ENCODE measurements at regions not wholly inside any gene's neighbourhood (a gene's known extent, or its start where the extent isn't known, plus 50 kb on each side); places are given as distances from the start of the nearest gene placed in this dataset.

DNA sequence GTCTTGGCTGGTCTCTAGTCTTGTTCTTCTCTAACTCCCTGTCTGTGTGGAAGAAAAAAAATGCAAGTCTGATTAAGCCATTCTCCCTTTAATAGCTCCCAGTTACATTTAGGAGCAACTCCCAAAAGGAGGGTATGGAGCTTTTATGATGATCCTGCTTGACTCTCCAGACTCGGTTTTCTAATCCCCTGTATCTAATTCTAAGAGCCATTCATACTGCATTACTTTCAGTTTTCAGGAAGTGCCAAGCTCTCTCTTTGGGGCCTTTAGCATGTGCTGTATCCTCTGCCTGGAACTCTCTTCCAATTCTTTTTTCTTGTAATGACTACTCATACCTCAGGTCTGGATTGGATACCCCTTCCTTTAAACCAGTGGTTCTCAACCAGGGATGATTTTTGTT, 219.7 kb upstream of the SPRED2 start:
- Histone ChIP-seq H3K4me3 (replicated peaks; ENCODE audit: insufficient read depth, low read length) (no peak overlapping the region), H3K27ac (replicated peaks) (no peak overlapping the region), H3K27me3 (ENCODE audit: insufficient read depth, poor library complexity, severe bottlenecking) (peaks cover 3% of the 10 kb centered on the region)
- TF ChIP-seq GABPA (IDR thresholded peaks at IDR 0.05; ENCODE audit: low read depth) = no peak
- TF ChIP-seq POLR2AphosphoS5 (IDR thresholded peaks at IDR 0.05; ENCODE audit: low read depth) = no peak
- TF ChIP-seq, protein P1, sequence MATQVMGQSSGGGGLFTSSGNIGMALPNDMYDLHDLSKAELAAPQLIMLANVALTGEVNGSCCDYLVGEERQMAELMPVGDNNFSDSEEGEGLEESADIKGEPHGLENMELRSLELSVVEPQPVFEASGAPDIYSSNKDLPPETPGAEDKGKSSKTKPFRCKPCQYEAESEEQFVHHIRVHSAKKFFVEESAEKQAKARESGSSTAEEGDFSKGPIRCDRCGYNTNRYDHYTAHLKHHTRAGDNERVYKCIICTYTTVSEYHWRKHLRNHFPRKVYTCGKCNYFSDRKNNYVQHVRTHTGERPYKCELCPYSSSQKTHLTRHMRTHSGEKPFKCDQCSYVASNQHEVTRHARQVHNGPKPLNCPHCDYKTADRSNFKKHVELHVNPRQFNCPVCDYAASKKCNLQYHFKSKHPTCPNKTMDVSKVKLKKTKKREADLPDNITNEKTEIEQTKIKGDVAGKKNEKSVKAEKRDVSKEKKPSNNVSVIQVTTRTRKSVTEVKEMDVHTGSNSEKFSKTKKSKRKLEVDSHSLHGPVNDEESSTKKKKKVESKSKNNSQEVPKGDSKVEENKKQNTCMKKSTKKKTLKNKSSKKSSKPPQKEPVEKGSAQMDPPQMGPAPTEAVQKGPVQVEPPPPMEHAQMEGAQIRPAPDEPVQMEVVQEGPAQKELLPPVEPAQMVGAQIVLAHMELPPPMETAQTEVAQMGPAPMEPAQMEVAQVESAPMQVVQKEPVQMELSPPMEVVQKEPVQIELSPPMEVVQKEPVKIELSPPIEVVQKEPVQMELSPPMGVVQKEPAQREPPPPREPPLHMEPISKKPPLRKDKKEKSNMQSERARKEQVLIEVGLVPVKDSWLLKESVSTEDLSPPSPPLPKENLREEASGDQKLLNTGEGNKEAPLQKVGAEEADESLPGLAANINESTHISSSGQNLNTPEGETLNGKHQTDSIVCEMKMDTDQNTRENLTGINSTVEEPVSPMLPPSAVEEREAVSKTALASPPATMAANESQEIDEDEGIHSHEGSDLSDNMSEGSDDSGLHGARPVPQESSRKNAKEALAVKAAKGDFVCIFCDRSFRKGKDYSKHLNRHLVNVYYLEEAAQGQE (IDR thresholded peaks at IDR 0.05; ENCODE audit: insufficient replicate concordance, low read depth) = no peak
- no peak for TF ChIP-seq SPI1 (IDR thresholded peaks at IDR 0.05; ENCODE audit: borderline replicate concordance, low read depth)
- TF ChIP-seq, protein P2, sequence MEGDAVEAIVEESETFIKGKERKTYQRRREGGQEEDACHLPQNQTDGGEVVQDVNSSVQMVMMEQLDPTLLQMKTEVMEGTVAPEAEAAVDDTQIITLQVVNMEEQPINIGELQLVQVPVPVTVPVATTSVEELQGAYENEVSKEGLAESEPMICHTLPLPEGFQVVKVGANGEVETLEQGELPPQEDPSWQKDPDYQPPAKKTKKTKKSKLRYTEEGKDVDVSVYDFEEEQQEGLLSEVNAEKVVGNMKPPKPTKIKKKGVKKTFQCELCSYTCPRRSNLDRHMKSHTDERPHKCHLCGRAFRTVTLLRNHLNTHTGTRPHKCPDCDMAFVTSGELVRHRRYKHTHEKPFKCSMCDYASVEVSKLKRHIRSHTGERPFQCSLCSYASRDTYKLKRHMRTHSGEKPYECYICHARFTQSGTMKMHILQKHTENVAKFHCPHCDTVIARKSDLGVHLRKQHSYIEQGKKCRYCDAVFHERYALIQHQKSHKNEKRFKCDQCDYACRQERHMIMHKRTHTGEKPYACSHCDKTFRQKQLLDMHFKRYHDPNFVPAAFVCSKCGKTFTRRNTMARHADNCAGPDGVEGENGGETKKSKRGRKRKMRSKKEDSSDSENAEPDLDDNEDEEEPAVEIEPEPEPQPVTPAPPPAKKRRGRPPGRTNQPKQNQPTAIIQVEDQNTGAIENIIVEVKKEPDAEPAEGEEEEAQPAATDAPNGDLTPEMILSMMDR (IDR thresholded peaks at IDR 0.05; ENCODE audit: insufficient read depth, low read length) = no peak
- no peak for DNase-seq (ENCODE audit: low read depth in 1 of 2, low spot score in 1 of 2)

DNA sequence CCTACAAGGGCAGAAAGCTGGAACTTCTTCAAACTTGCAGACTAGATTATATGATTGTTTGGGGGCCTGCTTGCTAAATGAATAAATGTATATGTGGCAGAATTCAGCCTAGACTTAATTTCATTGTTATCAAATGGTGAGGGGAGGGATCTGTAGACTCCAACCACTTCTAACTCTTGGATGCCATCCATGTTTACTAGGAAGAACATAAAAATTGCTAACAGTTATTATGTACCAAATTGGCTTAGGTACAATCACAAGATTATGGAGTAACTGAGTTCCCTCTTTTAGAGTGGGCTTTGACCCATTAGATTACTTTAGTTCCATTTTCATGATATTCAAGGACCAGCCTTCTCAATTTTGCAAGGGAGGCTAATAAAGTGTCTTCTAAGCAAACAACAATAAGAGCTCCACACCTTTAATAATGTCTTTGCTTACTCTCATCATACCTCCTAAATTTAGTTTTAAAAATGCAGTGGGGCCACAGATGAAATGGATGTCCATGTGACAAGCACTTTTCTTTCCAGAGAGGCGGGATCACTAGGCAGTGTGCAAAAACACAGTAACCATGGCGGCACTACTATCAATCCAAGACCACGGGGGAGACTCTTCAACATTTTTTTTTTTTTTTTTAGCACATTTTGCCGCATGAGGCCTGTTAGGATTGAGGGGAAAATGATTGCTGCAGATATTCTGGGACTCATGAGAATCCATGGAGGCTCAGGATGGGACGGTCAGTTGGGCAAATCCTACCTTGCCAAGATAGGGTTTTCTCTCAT, 217.6 kb upstream of the SPRED2 start:
- no peak for DNase-seq (ENCODE audit: low read depth in 1 of 2, low spot score in 1 of 2)
- no peak for TF ChIP-seq GABPA (IDR thresholded peaks at IDR 0.05; ENCODE audit: low read depth)
- no peak for TF ChIP-seq POLR2AphosphoS5 (IDR thresholded peaks at IDR 0.05; ENCODE audit: low read depth)
- TF ChIP-seq, protein P2 (IDR thresholded peaks at IDR 0.05; ENCODE audit: insufficient read depth, low read length) = no peak
- TF ChIP-seq SPI1 (IDR thresholded peaks at IDR 0.05; ENCODE audit: borderline replicate concordance, low read depth) = no peak
- TF ChIP-seq, protein P1 (IDR thresholded peaks at IDR 0.05; ENCODE audit: insufficient replicate concordance, low read depth) = no peak
- H3K27ac ChIP-seq (replicated peaks) = no peak overlapping the region

DNA sequence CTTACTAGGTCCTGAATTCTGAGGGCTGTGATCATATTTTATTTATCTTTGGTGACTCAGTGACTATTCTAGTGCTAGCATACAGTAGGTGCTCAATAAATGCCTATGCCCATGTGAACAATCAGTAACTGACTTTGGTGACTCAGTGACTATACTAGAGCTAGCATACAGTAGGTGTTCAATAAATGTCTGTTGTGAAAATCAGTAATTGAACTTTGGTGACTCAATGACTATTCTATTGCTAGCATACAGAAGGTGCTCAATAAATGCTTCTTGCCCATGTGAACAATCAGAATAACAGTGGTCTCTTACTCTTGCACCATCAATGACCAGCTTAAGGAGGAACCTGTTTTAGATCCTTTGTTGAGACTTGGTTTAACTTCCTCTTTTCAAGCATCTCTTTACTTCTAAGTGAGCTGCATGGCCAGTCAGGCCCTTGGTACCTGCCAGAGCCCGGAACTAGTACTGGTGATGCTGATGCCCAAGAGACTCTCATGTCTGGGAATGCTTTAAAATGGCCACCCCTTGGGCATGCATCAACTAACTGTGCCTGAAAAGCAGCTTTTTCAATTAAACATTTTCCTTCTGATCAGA, 214.9 kb upstream of the SPRED2 start:
- H3K27ac ChIP-seq (replicated peaks) = no peak overlapping the region
- no peak overlapping the region for H3K4me3 ChIP-seq (replicated peaks; ENCODE audit: insufficient read depth, low read length)
- TF ChIP-seq, protein P1 (IDR thresholded peaks at IDR 0.05; ENCODE audit: insufficient replicate concordance, low read depth) = no peak
- no peak for TF ChIP-seq GABPA (IDR thresholded peaks at IDR 0.05; ENCODE audit: low read depth)
- no peak for TF ChIP-seq POLR2AphosphoS5 (IDR thresholded peaks at IDR 0.05; ENCODE audit: low read depth)
- TF ChIP-seq SPI1 (IDR thresholded peaks at IDR 0.05; ENCODE audit: borderline replicate concordance, low read depth) = no peak
- TF ChIP-seq, protein P2 (IDR thresholded peaks at IDR 0.05; ENCODE audit: insufficient read depth, low read length) = no peak
- no peak for DNase-seq (ENCODE audit: low read depth in 1 of 2, low spot score in 1 of 2)
- peaks cover 3% of the 10 kb centered on the region for H3K27me3 ChIP-seq (ENCODE audit: insufficient read depth, poor library complexity, severe bottlenecking)

More for the DNA sequence above, 217.6 kb upstream of the SPRED2 start:
- Histone ChIP-seq H3K27me3 (ENCODE audit: insufficient read depth, poor library complexity, severe bottlenecking) (peaks cover 3% of the 10 kb centered on the region), H3K4me3 (replicated peaks; ENCODE audit: insufficient read depth, low read length) (no peak overlapping the region)

Measured in HL-60 (cell line).